Activated naive CD8-positive, alpha-beta T cell treated with anti-CD3 and anti-CD28 coated beads, Interleukin-2, amount 10 ng/mL, durations not matched to agents 7 days and 5 days (primary cell): ENCODE measurements at regions not wholly inside any gene's neighbourhood (a gene's known extent, or its start where the extent isn't known, plus 50 kb on each side); places are given as distances from the start of the nearest gene placed in this dataset.

ENCODE experiments used
- ATAC-seq: fragments of 150-1000 bp; cut with Tn5 transposase; one replicate; pipeline ENCODE4 v1.10.0; 2021; ENCODE audit warnings: low read depth, moderate library complexity
- POLR2A ChIA-PET: fragments of 350-600 bp; sonication (Branson Sonifier 250); formaldehyde crosslinking; loops from one replicate; lab custom pipeline; 2021; ENCODE audit warnings: antibody characterized with exemption; lab: Charles Lee
- DNase-seq: peaks from one replicate; pipeline ENCODE4 v3.0.0; 2021
- H3K27ac Mint-ChIP-seq: one replicate; pipeline ENCODE4 v1.8.0; 2022; ENCODE audit warnings: mild to moderate bottlenecking, mixed read lengths
- H3K27me3 Mint-ChIP-seq: one replicate; pipeline ENCODE4 v1.8.0; 2022; ENCODE audit warnings: mild to moderate bottlenecking, moderate library complexity, mixed read lengths
- H3K36me3 Mint-ChIP-seq: one replicate; pipeline ENCODE4 v1.8.0; 2021; ENCODE audit warnings: mild to moderate bottlenecking, mixed read lengths
- H3K4me1 Mint-ChIP-seq: one replicate; pipeline ENCODE4 v1.8.0; 2021; ENCODE audit warnings: mixed read lengths
- H3K4me3 Mint-ChIP-seq: one replicate; pipeline ENCODE4 v1.8.0; 2022; ENCODE audit warnings: mild to moderate bottlenecking, moderate library complexity, mixed read lengths
- H3K9me3 Mint-ChIP-seq: one replicate; pipeline ENCODE4 v1.8.0; 2021; ENCODE audit warnings: mixed read lengths

DNA sequence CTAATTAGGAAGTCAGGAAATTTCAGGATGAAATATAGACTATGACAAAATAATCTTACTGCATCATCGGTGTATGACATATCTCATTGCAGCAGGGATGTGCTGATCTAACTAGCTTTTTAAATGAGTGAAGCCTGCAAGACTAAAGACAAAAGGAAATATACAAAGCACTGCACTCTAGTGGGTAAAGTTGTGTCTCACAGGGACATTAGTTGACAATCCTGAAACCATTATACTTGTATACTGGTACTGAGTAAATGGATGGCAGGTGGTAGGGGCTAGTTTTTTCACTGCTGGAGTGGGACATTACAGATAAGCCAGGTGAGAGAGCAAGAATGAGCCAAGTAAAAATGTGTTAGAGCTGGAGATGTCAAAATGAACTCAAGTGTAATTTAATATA, 317.5 kb upstream of the RAB6C start:
- POLR2A ChIA-PET: no interaction called here
- no peak for ATAC-seq
- Mint-ChIP-seq H3K4me3 (no peak overlapping the region), H3K27me3 (peaks cover 3% of the 10 kb centered on the region), H3K36me3 (no peaks in the 10 kb centered on the region), H3K27ac (no peak overlapping the region), H3K9me3 (peaks cover 2% of the 10 kb centered on the region), H3K4me1 (no peaks in the 10 kb centered on the region)
- DNase-seq: no peak

DNA sequence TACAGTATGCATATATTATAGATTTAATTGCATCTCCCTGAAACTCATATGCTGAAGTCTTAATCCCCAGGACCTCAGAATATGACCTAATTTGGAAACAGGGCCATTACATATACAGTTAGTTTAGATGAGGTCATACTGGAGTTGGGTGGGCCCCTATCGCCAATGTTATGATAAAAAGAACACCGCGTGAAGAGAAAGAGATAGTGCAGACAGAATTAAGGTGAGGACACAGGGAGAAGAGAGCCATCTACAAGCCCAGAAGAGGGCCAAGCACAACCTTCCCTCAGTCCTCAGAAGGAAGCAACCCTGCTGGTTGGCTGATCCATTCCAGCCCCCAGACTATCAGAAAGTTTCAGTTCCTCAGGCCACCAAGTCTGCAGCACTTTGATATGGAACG, 311.9 kb upstream of the RAB6C start:
- peaks cover 2% of the 10 kb centered on the region for H3K9me3 Mint-ChIP-seq
- H3K4me1 Mint-ChIP-seq: no peaks in the 10 kb centered on the region
- no peak for DNase-seq
- ATAC-seq: no peak
- no peak overlapping the region for H3K27ac Mint-ChIP-seq
- no peaks in the 10 kb centered on the region for H3K36me3 Mint-ChIP-seq
- POLR2A ChIA-PET: no interaction called here
- H3K4me3 Mint-ChIP-seq: no peak overlapping the region
- peaks cover 2% of the 10 kb centered on the region for H3K27me3 Mint-ChIP-seq

DNA sequence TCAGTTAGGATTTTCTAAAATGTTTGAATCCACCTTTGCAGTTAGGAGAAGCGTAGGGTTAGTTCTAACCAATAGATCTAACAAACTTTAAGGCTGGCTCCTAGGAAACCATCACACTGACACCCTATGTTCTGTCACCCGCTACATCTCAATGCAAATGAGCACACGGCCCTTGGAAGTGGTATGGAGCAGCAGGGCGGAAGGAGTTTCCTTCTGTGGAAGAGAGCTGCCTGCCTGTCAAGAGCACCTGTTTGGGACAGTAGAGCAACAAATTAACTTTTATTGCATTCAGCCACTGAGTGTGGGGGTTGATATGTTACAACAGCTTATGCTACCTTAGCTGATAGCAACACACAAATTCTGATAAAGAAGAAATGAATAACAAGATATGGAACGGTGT, 306.9 kb upstream of the RAB6C start:
- no peaks in the 10 kb centered on the region for H3K9me3 Mint-ChIP-seq
- ATAC-seq (no peak), DNase-seq (no peak)
- H3K4me3 Mint-ChIP-seq: no peak overlapping the region
- no peaks in the 10 kb centered on the region for H3K36me3 Mint-ChIP-seq
- POLR2A ChIA-PET: no interaction called here
- no peaks in the 10 kb centered on the region for H3K4me1 Mint-ChIP-seq
- no peak overlapping the region for H3K27ac Mint-ChIP-seq
- H3K27me3 Mint-ChIP-seq: peaks cover under 1% of the 10 kb centered on the region

DNA sequence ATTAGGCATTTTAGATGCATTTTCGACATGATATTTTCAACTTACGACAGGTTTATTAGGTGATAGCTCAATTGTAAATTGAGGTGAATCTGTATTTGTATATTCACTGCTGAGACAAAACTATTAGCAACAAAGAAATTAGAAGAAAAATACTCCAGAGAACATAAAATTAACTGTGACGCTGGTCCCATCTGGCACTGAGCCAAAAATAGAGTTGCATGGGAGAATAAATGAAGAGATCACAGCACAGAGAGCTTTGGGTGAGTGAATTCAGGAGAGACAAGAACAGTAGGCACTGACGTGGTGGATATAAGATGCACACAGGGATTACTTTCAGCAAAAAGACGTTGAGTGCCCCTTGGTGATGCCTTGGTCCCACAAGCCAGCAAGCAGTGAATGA, 306.2 kb upstream of the RAB6C start:
- Mint-ChIP-seq H3K27me3 (no peaks in the 10 kb centered on the region), H3K4me3 (no peak overlapping the region), H3K9me3 (no peaks in the 10 kb centered on the region), H3K27ac (no peak overlapping the region), H3K4me1 (no peaks in the 10 kb centered on the region), H3K36me3 (no peaks in the 10 kb centered on the region)
- DNase-seq: no peak
- no peak for ATAC-seq
- POLR2A ChIA-PET: no interaction called here

DNA sequence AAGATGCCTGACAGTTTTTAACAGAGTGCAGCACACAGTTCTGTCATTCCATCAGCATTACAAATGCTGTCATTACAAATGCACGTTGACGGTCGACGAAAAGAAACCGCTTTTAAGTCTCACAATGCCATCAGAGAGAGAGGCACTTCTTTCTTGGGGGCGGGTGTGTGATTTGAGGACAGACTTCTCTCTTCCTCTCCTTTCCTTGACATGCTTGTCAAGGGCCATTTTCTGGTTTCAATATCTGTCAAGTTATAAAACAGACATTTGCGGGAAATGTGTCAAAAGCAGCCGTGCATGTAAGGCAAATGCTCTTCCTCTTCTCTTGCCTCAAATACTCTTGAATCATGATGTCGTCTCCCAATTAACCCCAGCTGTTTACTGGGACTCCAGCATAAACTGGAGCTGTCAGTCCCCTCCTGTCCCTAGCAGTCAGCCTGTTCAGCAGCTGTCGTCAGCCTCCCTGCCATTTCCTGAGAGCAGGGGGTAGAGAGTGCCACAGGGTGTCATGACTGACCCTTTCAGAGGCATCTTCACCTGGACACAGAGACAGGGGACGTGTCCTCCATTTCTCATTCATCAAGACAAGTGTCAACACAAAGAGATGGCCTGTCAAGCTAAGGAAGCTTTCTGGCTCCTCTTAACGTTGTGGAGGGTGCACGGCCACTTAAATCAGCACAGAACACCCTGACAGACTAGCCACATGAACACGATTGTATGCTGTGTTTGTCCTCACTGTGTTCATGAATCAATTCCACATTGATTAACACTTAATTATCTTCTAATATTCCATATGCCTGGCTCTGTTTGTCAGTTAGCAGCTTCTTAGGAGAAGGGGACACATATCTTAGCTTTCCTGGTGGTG, 305.4 kb upstream of the RAB6C start:
- Mint-ChIP-seq H3K36me3 (no peaks in the 10 kb centered on the region), H3K27ac (no peak overlapping the region), H3K9me3 (no peaks in the 10 kb centered on the region), H3K4me3 (no peak overlapping the region), H3K27me3 (no peaks in the 10 kb centered on the region), H3K4me1 (no peaks in the 10 kb centered on the region)
- DNase-seq (no peak), ATAC-seq (no peak)
- POLR2A ChIA-PET: interaction anchor here (0.6 kb wide), 1 partner anchor 13 kb away, joined by 3 read pairs; no protein-coding TSS in a partner anchor

DNA sequence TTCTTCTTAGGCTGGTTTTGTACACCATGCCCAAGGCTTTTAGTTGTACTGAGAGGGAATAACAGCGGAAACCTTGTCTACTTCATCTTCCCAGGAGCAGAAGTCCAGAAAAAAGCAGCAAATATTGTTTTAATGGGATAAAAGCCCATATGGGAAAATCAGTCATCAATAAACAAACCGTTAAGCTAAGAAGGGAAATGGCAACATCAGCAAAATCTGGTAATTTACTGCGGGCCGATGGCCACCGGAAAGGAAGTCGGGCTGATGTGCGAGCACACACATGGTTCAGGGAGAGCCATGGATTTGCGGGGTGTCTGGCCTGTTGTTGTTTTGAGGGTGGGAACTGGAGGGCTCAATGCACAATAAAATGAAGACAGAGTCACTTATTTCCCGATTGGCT, 300.7 kb upstream of the RAB6C start:
- Mint-ChIP-seq H3K36me3 (no peaks in the 10 kb centered on the region), H3K27ac (no peak overlapping the region), H3K9me3 (no peaks in the 10 kb centered on the region), H3K27me3 (no peaks in the 10 kb centered on the region), H3K4me1 (no peaks in the 10 kb centered on the region), H3K4me3 (no peak overlapping the region)
- ATAC-seq (no peak), DNase-seq (no peak)
- POLR2A ChIA-PET: no interaction called here

DNA sequence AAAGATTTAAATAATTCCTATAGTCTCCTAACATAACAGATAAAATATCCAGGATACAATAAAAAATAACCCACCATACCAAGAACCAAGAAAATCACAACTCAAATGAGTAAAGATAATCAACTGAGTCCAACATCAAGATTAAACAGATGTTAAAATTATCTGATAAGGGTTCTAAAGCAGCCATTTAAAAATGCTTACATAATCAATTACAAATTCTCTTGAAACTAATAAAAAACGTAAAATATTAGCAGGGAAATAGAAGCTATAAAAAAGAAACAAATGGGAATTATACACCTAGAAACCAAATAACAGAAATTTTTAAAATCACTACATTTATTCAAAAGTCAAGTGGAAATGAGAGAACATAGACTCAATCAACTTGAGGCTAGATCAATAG, 297.7 kb upstream of the RAB6C start:
- ATAC-seq: no peak
- H3K9me3 Mint-ChIP-seq: no peaks in the 10 kb centered on the region
- no peaks in the 10 kb centered on the region for H3K36me3 Mint-ChIP-seq
- H3K4me1 Mint-ChIP-seq: no peaks in the 10 kb centered on the region
- H3K27me3 Mint-ChIP-seq: no peaks in the 10 kb centered on the region
- no peak overlapping the region for H3K27ac Mint-ChIP-seq
- no peak overlapping the region for H3K4me3 Mint-ChIP-seq
- POLR2A ChIA-PET: no interaction called here
- no peak for DNase-seq

DNA sequence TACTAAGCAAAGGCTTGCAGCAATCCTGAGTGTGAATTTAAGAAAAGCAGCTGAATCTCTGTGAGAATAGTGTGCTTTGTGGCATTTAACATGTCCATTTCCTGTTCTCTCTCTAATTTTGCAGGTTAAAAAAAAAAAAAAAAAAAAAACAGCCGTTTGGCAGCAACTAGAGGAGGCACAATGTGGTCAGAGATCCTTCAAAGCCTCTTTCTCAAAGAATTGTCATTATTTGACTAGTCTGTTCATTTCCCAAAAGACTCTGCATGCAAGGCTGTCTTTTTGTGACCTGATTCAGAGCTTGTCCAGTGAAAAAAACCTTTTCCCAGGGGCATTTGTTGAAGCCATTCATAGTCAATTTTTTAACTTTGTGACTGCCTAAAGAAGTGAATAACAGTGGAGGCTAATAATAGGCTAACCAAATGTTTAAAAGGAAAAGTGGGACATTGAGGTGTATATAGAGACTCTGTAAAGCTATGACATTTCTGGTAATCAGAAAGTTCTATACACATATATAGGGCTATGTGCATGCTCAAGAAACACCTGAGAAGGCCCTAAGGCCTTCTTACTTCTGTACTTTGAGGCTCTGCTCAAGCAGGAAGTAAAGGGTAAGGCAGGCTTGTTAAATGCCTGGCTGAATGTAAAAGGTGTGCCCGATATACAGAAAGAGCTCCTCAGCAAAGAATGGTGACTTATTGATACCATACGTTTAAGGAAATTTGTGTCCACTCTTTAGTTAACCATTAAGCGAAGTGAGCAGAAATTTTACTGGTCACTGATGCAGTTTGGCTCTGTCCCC, 289.6 kb upstream of the RAB6C start:
- peaks cover 8% of the 10 kb centered on the region for H3K27me3 Mint-ChIP-seq
- H3K9me3 Mint-ChIP-seq: no peaks in the 10 kb centered on the region
- no peak for ATAC-seq
- POLR2A ChIA-PET: no interaction called here
- DNase-seq: no peak
- H3K27ac Mint-ChIP-seq: no peak overlapping the region
- no peak overlapping the region for H3K4me3 Mint-ChIP-seq
- no peaks in the 10 kb centered on the region for H3K4me1 Mint-ChIP-seq
- H3K36me3 Mint-ChIP-seq: no peaks in the 10 kb centered on the region

DNA sequence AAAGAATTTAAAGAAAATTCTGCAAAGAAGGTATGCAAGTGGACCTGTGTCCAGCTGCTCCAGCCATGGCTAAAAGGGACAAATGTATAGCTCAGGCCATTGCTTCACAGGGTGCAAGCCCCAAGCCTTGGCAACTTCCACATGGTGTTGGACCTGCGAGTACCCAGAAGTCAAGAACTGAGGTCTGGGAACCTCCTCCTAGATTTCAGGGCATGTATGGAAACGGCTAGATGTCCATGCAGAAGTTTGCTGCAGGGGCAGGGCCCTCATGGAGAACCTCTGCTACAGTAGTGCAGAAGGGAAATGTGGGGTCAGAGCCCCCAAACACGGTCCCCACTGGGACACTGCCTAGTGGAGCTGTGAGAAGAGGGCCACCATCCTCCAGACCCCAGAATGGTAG, 284.0 kb upstream of the RAB6C start:
- ATAC-seq (no peak), DNase-seq (no peak)
- no peaks in the 10 kb centered on the region for H3K4me1 Mint-ChIP-seq
- H3K9me3 Mint-ChIP-seq: no peaks in the 10 kb centered on the region
- POLR2A ChIA-PET: no interaction called here
- no peak overlapping the region for H3K27ac Mint-ChIP-seq
- H3K27me3 Mint-ChIP-seq: peaks cover 8% of the 10 kb centered on the region
- no peak overlapping the region for H3K4me3 Mint-ChIP-seq
- no peaks in the 10 kb centered on the region for H3K36me3 Mint-ChIP-seq

DNA sequence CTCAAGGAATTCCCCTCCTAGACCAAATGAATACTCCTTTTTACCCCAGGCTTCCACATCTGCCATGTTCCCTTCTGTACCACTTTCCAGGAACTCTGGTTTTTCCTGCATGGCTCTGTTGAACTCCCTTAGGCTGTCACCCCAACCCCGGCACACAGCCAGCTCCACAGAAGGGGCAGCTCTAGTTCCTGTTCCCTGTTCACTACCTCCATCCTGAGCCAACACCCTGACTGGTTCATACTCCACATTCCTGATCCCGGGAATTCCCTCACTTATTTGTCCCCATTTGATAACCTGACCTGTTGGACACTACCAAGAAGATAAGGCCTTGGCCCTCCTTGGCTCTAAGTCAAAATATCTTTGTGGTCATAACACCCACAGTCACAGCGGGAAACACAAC, 280.9 kb upstream of the RAB6C start:
- no peak for DNase-seq
- POLR2A ChIA-PET: no interaction called here
- no peaks in the 10 kb centered on the region for H3K36me3 Mint-ChIP-seq
- H3K27me3 Mint-ChIP-seq: peaks cover 2% of the 10 kb centered on the region
- no peak overlapping the region for H3K27ac Mint-ChIP-seq
- H3K4me1 Mint-ChIP-seq: no peaks in the 10 kb centered on the region
- no peak for ATAC-seq
- H3K9me3 Mint-ChIP-seq: peaks cover 4% of the 10 kb centered on the region
- no peak overlapping the region for H3K4me3 Mint-ChIP-seq

DNA sequence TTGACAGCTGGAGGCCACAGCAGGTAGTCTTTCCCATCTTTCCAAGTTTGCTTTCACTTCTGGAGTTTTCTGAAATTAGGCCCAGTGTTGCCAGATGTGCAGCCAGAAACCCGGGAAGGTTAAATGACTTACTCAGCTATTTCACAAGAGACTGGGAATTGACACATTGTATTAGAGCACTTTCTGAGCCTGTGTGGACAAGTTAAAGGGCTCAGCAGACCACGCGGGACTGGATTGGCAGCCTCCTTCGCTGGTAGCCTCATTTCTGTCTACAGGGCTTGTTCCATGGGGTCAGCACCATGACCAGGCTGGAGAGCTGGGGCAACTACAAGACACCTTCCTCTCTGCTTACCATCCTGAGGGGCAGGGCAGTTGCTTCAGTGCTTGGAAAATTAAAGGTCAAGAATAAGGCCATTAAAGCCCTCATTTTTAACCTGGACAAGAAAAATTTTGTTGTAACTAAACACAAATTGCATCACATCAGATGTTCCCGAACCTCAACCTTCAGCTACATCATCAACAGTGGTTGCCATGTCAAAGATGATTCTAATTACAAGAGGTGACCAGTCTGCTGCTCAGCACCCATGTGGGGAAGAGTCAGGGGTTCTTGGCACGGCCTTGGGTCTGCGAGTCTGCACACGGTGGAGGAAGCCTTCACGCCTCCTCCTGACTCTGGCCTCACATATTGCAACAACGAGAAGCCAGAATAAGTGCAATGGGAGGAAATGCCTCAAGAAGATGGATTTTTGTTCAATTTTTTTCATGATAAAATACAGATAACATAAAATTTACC, 279.5 kb upstream of the RAB6C start:
- DNase-seq (no peak), ATAC-seq (no peak)
- H3K9me3 Mint-ChIP-seq: peaks cover 4% of the 10 kb centered on the region
- H3K4me1 Mint-ChIP-seq: no peaks in the 10 kb centered on the region
- H3K27me3 Mint-ChIP-seq: no peaks in the 10 kb centered on the region
- H3K4me3 Mint-ChIP-seq: no peak overlapping the region
- H3K36me3 Mint-ChIP-seq: no peaks in the 10 kb centered on the region
- POLR2A ChIA-PET: no interaction called here
- H3K27ac Mint-ChIP-seq: no peak overlapping the region

DNA sequence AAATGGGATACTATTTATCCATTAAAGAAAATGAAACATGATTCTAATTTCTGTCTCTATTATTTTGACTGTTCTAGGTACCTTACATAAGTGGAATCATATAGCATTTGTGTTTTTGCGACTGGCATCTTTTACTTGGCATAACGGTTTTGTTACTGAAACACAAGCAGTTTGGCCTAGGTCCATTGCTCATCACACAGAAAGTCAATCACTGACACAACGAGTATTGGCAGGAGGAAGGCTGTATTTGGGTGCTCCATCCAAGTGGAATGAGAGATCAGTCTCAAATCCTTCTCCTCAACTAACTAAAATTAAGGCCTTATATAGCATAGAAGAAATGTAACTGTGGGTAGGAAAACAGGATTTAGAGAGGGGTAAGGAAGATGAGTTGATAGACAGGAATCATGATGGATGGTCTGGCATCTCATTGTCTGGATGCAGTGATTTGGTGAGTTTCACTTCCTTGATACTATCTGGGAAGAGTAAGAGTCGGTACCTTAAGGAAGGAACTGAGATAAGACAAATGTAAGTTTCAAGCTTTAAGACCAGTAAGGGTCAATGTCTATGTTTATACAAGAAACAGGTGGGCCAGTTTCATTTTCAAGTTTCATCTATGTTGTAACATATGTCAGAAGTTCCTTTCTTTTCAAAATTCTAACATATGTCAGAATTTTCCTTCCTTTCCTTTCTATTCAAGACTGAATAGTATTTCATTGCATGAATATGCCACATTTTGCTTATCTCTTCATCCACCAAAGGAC, 276.9 kb upstream of the RAB6C start:
- Mint-ChIP-seq H3K27me3 (no peaks in the 10 kb centered on the region), H3K4me1 (no peaks in the 10 kb centered on the region), H3K27ac (no peak overlapping the region), H3K4me3 (no peak overlapping the region), H3K36me3 (no peaks in the 10 kb centered on the region), H3K9me3 (peaks cover 4% of the 10 kb centered on the region)
- POLR2A ChIA-PET: no interaction called here
- ATAC-seq (no peak), DNase-seq (no peak)

DNA sequence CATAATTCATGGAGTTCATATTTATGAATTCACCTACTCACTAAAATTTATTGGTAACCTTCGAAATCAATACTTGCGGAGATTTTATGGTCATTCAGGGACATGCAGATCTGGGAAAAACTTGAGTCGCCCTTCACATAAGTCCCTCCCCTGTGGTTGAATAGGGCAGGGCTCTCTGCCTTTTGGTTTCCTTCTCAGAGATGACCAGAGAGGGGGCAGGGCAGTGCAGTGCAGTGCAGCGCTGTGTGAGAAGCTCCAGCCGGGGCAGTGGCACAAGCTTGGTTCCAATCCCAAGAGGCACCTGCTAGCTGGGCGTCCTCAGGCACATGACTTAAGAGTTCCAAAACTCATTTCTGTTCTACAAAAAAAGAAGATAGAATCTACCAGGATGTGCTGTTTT, 274.4 kb upstream of the RAB6C start:
- Mint-ChIP-seq H3K9me3 (peaks cover 4% of the 10 kb centered on the region), H3K27me3 (no peaks in the 10 kb centered on the region), H3K36me3 (no peaks in the 10 kb centered on the region), H3K4me3 (no peak overlapping the region), H3K4me1 (no peaks in the 10 kb centered on the region), H3K27ac (no peak overlapping the region)
- ATAC-seq: no peak
- no peak for DNase-seq
- POLR2A ChIA-PET: no interaction called here
